ENCODE measurements at regions not wholly inside any gene's neighbourhood (a gene's known extent, or its start where the extent isn't known, plus 50 kb on each side); places are given as distances from the start of the nearest gene placed in this dataset.

- WGBS, 5 donors, result 73 to 90% (median 77%) methylated on average over 2 of the region's 2 CpGs
- H3K36me3 ChIP-seq, result no peaks in the 10 kb centered on the region
- H3K27me3 ChIP-seq (replicated peaks in 1 of 7), result no peaks in the 10 kb centered on the region
- DNase-seq, result no peak
- H3K27ac ChIP-seq, result no peak overlapping the region
- H3K9me3 ChIP-seq, result peaks cover 0 to 11% (median 9%) of the 10 kb centered on the region in 8 donors
- H3K4me3 ChIP-seq, result no peak overlapping the region
- H3K4me1 ChIP-seq, result no peaks in the 10 kb centered on the region
- TF ChIP-seq POLR2A (IDR thresholded peaks at IDR 0.05) (no peak), POLR2AphosphoS5 (IDR thresholded peaks at IDR 0.05) (no peak)
- intact Hi-C loops (cut with DNase I; ENCODE audit: low total_unique reads), result no loop called here
Observed at GRCh38 chr20:12287575-12287974, 369.9 kb downstream of the BTBD3 start.

GRCh38 chr20:12289465-12289864 is 371.8 kb downstream of the BTBD3 start:
- Histone ChIP-seq H3K4me3 (no peak overlapping the region), H3K27ac (no peak overlapping the region), H3K36me3 (no peaks in the 10 kb centered on the region), H3K9me3 (peaks cover 0 to 28% (median 14%) of the 10 kb centered on the region in 8 donors), H3K27me3 (replicated peaks in 1 of 7) (no peaks in the 10 kb centered on the region), H3K4me1 (no peaks in the 10 kb centered on the region)
- DNase-seq, result no peak
- WGBS, 5 donors, result 24 to 54% (median 30%) methylated on average over 4 of the region's 4 CpGs
- TF ChIP-seq POLR2A (IDR thresholded peaks at IDR 0.05), result no peak
- no peak for TF ChIP-seq POLR2AphosphoS5 (IDR thresholded peaks at IDR 0.05)
- TF ChIP-seq CTCF (IDR thresholded peaks at IDR 0.05 in 8 of 11, conservative IDR thresholded peaks at IDR 0.05 in 3 of 11), result no peak
- intact Hi-C loops (cut with DNase I; ENCODE audit: low total_unique reads), result no loop called here

- intact Hi-C loops (cut with DNase I; ENCODE audit: low total_unique reads), result no loop called here
- Histone ChIP-seq H3K9me3 (peaks cover 0 to 39% (median 16%) of the 10 kb centered on the region in 8 donors), H3K4me3 (no peak overlapping the region), H3K27ac (no peak overlapping the region), H3K36me3 (no peaks in the 10 kb centered on the region), H3K27me3 (replicated peaks in 1 of 7) (no peaks in the 10 kb centered on the region), H3K4me1 (no peaks in the 10 kb centered on the region)
- TF ChIP-seq CTCF (IDR thresholded peaks at IDR 0.05 in 8 of 11, conservative IDR thresholded peaks at IDR 0.05 in 3 of 11) (no peak), POLR2AphosphoS5 (IDR thresholded peaks at IDR 0.05) (no peak), POLR2A (IDR thresholded peaks at IDR 0.05) (no peak)
- DNase-seq, result no peak
- 51 to 68% (median 62%) methylated on average over 3 of the region's 3 CpGs for WGBS, 5 donors
Observed at GRCh38 chr20:12291386-12291785, 373.7 kb downstream of the BTBD3 start.

- Histone ChIP-seq H3K27me3 (replicated peaks in 1 of 7) (no peaks in the 10 kb centered on the region), H3K9me3 (peaks cover 0 to 64% (median 40%) of the 10 kb centered on the region in 8 donors), H3K36me3 (no peaks in the 10 kb centered on the region), H3K4me1 (no peaks in the 10 kb centered on the region), H3K27ac (no peak overlapping the region), H3K4me3 (no peak overlapping the region)
- TF ChIP-seq POLR2AphosphoS5 (IDR thresholded peaks at IDR 0.05) (no peak), CTCF (IDR thresholded peaks at IDR 0.05 in 8 of 11, conservative IDR thresholded peaks at IDR 0.05 in 3 of 11) (no peak), POLR2A (IDR thresholded peaks at IDR 0.05) (no peak)
- no peak for DNase-seq
- WGBS, 5 donors, result 69 to 93% (median 79%) methylated on average over 3 of the region's 3 CpGs
- intact Hi-C loops (cut with DNase I; ENCODE audit: low total_unique reads), result no loop called here
Observed at GRCh38 chr20:12293900-12294299, 376.2 kb downstream of the BTBD3 start.

GRCh38 chr20:12294678-12295077 is 377.0 kb downstream of the BTBD3 start:
- TF ChIP-seq POLR2AphosphoS5 (IDR thresholded peaks at IDR 0.05) (no peak), POLR2A (IDR thresholded peaks at IDR 0.05) (no peak), CTCF (IDR thresholded peaks at IDR 0.05 in 8 of 11, conservative IDR thresholded peaks at IDR 0.05 in 3 of 11) (no peak)
- no peak overlapping the region for H3K27ac ChIP-seq
- WGBS, 5 donors, result 86 to 96% (median 91%) methylated on average over 3 of the region's 3 CpGs

More at GRCh38 chr20:12294678-12295077, 377.0 kb downstream of the BTBD3 start:
- H3K9me3 ChIP-seq, result peaks cover 0 to 72% (median 48%) of the 10 kb centered on the region in 8 donors
- H3K4me3 ChIP-seq, result no peak overlapping the region
- H3K4me1 ChIP-seq, result no peaks in the 10 kb centered on the region
- intact Hi-C loops (cut with DNase I; ENCODE audit: low total_unique reads), result no loop called here
- no peaks in the 10 kb centered on the region for H3K36me3 ChIP-seq
- no peak for DNase-seq
- H3K27me3 ChIP-seq (replicated peaks in 1 of 7), result no peaks in the 10 kb centered on the region
